ENCODE measurements at regions not wholly inside any gene's neighbourhood (a gene's known extent, or its start where the extent isn't known, plus 50 kb on each side); places are given as distances from the start of the nearest gene placed in this dataset.

DNA sequence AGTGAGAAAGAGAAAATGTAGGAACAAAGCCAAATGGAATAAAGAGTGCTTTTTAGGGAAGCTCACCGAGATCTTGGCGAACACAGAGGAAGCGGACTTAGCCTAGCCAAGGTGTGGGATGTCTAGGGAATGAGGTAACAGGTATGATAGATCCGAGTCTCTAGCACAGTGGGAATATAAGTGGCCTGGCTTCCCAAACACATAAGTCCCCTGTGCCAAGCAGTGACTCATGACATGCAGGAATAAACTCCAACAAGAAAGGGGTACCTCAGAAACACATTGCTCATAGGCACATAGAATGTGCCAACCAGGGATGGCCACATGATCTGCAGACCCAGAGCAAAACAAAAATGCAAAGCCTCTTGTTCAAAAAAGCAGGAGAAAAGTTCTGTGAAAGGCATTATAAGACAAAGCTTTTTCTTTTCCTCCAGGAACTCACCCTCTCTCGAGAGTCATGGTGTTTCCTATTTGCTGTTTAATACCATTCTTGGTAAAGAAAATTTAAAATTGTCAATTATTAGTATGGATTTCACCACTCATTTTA, 542.5 kb downstream of the GATA3 start:
- ATAC-seq (no peak), FAIRE-seq (no peak), DNase-seq (ENCODE audit: low read depth, low spot score) (no peak)
- Histone ChIP-seq H3K9me3 (replicated peaks; ENCODE audit: control insufficient read depth, insufficient read depth, low read length) (no peaks in the 10 kb centered on the region), H3K27me3 (replicated peaks in 1 of 2; ENCODE audit: control insufficient read depth in 2 of 2, insufficient read depth in 2 of 2, low read length in 1 of 2) (no peaks in the 10 kb centered on the region), H3K79me2 (ENCODE audit: control insufficient read depth, insufficient read depth, low read length) (no peaks in the 10 kb centered on the region), H2AFZ (ENCODE audit: control insufficient read depth, low read depth, low read length) (no peak overlapping the region), H3K36me3 (ENCODE audit: control insufficient read depth in 2 of 2, insufficient read depth in 2 of 2, low read length in 1 of 2) (no peaks in the 10 kb centered on the region), H3K9ac (ENCODE audit: control insufficient read depth, insufficient read depth, low read length) (no peak overlapping the region), H3K4me1 (ENCODE audit: control insufficient read depth, insufficient read depth, low read length) (no peaks in the 10 kb centered on the region), H3K27ac (ENCODE audit: control insufficient read depth, insufficient read depth) (no peak overlapping the region), H3K4me2 (ENCODE audit: control insufficient read depth, insufficient read depth) (no peak overlapping the region), H3K4me3 (no peak overlapping the region), H4K20me1 (ENCODE audit: control insufficient read depth, insufficient read depth) (no peaks in the 10 kb centered on the region)
- SMC1A ChIA-PET (ENCODE audit: uncharacterized antibody, unreplicated experiment): interaction anchor here (1.0 kb wide), 1 partner anchor 30 kb away, joined by 3 read pairs; no protein-coding TSS in a partner anchor
- intact Hi-C loops (cut with micrococcal nuclease; ENCODE audit: unreplicated experiment): no loop called here
- RAD21 ChIA-PET (ENCODE audit: unreplicated experiment): no interaction called here
- TF ChIP-seq ZZZ3 (IDR thresholded peaks at IDR 0.05; ENCODE audit: control insufficient read depth, insufficient read length, low read depth) (no peak), EED (IDR thresholded peaks at IDR 0.05; ENCODE audit: low read depth) (no peak), STAT1 (conservative IDR thresholded peaks at IDR 0.05) (no peak), SUPT20H (IDR thresholded peaks at IDR 0.05; ENCODE audit: borderline replicate concordance, control insufficient read depth, low read depth, low read length) (no peak), POLR2AphosphoS5 (IDR thresholded peaks at IDR 0.05; ENCODE audit: low read length) (no peak), PBX3 (IDR thresholded peaks at IDR 0.05; ENCODE audit: insufficient replicate concordance, low read depth, low read length) (no peak), TCF3 (IDR thresholded peaks at IDR 0.05; ENCODE audit: borderline replicate concordance, insufficient read depth, low read depth, low read length) (no peak), HDGF (IDR thresholded peaks at IDR 0.05) (no peak), RUNX3 (IDR thresholded peaks at IDR 0.05; ENCODE audit: low read length) (no peak), ELK1 (IDR thresholded peaks at IDR 0.05; ENCODE audit: low read depth, low read length) (no peak), RCOR1 (conservative IDR thresholded peaks at IDR 0.05; ENCODE audit: low read depth, low read length) (no peak), PAX8 (IDR thresholded peaks at IDR 0.05) (no peak), GABPA (IDR thresholded peaks at IDR 0.05; ENCODE audit: low read depth) (no peak), E2F4 (IDR thresholded peaks at IDR 0.05; ENCODE audit: low read depth, low read length) (no peak), MTA2 (IDR thresholded peaks at IDR 0.05; ENCODE audit: low read depth) (no peak), SMAD5 (IDR thresholded peaks at IDR 0.05; ENCODE audit: low read depth) (no peak)
- TF ChIP-seq, protein P1, sequence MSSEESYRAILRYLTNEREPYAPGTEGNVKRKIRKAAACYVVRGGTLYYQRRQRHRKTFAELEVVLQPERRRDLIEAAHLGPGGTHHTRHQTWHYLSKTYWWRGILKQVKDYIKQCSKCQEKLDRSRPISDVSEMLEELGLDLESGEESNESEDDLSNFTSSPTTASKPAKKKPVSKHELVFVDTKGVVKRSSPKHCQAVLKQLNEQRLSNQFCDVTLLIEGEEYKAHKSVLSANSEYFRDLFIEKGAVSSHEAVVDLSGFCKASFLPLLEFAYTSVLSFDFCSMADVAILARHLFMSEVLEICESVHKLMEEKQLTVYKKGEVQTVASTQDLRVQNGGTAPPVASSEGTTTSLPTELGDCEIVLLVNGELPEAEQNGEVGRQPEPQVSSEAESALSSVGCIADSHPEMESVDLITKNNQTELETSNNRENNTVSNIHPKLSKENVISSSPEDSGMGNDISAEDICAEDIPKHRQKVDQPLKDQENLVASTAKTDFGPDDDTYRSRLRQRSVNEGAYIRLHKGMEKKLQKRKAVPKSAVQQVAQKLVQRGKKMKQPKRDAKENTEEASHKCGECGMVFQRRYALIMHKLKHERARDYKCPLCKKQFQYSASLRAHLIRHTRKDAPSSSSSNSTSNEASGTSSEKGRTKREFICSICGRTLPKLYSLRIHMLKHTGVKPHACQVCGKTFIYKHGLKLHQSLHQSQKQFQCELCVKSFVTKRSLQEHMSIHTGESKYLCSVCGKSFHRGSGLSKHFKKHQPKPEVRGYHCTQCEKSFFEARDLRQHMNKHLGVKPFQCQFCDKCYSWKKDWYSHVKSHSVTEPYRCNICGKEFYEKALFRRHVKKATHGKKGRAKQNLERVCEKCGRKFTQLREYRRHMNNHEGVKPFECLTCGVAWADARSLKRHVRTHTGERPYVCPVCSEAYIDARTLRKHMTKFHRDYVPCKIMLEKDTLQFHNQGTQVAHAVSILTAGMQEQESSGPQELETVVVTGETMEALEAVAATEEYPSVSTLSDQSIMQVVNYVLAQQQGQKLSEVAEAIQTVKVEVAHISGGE (CRISPR knock-in tag; IDR thresholded peaks at IDR 0.05): no peak
- BruUV-seq (replicated peaks): no TSS peak
- in situ Hi-C loops (cut with MboI): no loop called here
- CTCF ChIA-PET: interaction anchor here (0.6 kb wide), 1 partner anchor 740 kb away, joined by 3 read pairs; no protein-coding TSS in a partner anchor
- POLR2A ChIA-PET: no interaction called here
- 49% methylated on average over 5 of the region's 5 CpGs for WGBS (ENCODE audit: insufficient coverage, insufficient replicate concordance, low lambda C conversion rate, missing lambda C conversion rate)
